ENCODE measurements at regions not wholly inside any gene's neighbourhood (a gene's known extent, or its start where the extent isn't known, plus 50 kb on each side); places are given as distances from the start of the nearest gene placed in this dataset.

DNA sequence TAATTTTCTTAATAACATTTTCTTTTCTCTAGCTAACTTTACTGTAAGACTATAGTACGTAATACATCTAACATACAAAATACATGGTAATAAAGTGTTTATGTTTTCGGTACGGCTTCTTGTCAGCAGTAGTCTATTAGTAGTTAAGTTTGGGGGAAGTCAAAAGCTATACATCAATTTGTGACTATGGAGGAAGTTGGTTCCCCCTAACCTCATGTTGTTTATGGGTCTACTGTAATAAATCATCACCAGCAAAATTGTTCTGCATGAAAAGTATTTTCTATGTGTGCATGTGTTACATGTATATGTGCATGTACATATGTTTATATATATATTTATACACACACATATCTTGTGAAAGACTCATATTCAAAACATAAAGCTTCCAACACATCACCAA lies 303.0 kb downstream of the TRIB2 start:
- peaks cover 1% of the 10 kb centered on the region for H3K27me3 Mint-ChIP-seq (ENCODE audit: unreplicated experiment)
- no peak overlapping the region for H3K4me3 Mint-ChIP-seq (ENCODE audit: unreplicated experiment)
- DNase-seq (ENCODE audit: low spot score), result no peak
- TF ChIP-seq, protein P1, sequence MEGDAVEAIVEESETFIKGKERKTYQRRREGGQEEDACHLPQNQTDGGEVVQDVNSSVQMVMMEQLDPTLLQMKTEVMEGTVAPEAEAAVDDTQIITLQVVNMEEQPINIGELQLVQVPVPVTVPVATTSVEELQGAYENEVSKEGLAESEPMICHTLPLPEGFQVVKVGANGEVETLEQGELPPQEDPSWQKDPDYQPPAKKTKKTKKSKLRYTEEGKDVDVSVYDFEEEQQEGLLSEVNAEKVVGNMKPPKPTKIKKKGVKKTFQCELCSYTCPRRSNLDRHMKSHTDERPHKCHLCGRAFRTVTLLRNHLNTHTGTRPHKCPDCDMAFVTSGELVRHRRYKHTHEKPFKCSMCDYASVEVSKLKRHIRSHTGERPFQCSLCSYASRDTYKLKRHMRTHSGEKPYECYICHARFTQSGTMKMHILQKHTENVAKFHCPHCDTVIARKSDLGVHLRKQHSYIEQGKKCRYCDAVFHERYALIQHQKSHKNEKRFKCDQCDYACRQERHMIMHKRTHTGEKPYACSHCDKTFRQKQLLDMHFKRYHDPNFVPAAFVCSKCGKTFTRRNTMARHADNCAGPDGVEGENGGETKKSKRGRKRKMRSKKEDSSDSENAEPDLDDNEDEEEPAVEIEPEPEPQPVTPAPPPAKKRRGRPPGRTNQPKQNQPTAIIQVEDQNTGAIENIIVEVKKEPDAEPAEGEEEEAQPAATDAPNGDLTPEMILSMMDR (IDR thresholded peaks at IDR 0.05; ENCODE audit: unreplicated experiment), result no peak
- H3K9me3 Mint-ChIP-seq (ENCODE audit: unreplicated experiment), result no peaks in the 10 kb centered on the region
- peaks cover 2% of the 10 kb centered on the region for H3K4me1 Mint-ChIP-seq (ENCODE audit: unreplicated experiment)
- no peak overlapping the region for H3K27ac Mint-ChIP-seq (ENCODE audit: unreplicated experiment)
- no peaks in the 10 kb centered on the region for H3K36me3 Mint-ChIP-seq (ENCODE audit: low read depth, unreplicated experiment)

DNA sequence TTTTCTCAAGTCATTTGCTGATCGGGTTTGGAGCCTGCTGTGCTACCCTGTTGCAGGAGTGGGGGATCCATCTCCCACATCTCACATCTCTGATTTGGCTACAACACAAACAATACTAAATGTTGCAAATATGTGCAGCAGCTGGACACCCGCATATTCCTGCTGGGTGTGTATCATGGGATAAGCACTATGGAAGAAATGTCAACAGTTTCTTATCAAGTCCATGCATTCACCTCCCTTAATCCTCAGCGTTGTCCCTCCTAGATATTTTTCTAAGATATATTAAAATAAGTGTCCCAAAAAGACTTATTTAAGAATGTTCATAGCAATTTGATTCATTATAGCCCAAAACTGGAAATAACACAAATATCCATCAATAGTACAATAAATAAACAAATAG lies 303.7 kb downstream of the TRIB2 start:
- TF ChIP-seq, protein P1 (IDR thresholded peaks at IDR 0.05; ENCODE audit: unreplicated experiment), result no peak

DNA sequence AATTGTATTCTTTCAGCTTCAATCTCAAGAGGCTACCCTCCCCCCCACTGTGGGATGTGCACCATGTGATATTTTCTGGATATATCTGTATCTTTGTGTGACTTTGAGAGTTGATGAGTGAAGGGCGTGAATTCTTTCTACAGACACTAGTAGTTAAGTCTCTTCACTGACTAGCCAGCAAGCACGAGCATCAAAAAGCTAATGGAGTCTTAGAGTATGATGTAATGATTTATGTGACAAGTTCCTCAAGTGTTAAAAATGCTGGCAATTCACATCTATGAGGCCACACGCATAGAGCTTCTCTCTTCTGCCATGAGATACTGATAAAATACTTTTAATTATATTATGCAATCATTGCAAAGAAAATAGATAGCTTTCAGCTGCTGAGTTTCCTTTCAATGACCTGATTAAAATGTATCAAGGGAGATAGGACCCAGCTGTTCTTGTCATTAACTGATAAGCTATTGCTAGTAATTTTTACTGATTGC lies 304.8 kb downstream of the TRIB2 start:
- Mint-ChIP-seq H3K4me1 (ENCODE audit: unreplicated experiment) (no peaks in the 10 kb centered on the region), H3K27ac (ENCODE audit: unreplicated experiment) (no peak overlapping the region), H3K4me3 (ENCODE audit: unreplicated experiment) (no peak overlapping the region), H3K36me3 (ENCODE audit: low read depth, unreplicated experiment) (no peaks in the 10 kb centered on the region), H3K9me3 (ENCODE audit: unreplicated experiment) (no peaks in the 10 kb centered on the region), H3K27me3 (ENCODE audit: unreplicated experiment) (peaks cover 1% of the 10 kb centered on the region)
- no peak for DNase-seq (ENCODE audit: low spot score)
- TF ChIP-seq, protein P1 (IDR thresholded peaks at IDR 0.05; ENCODE audit: unreplicated experiment), result no peak

More for the DNA sequence above, 303.7 kb downstream of the TRIB2 start:
- Mint-ChIP-seq H3K36me3 (ENCODE audit: low read depth, unreplicated experiment) (no peaks in the 10 kb centered on the region), H3K4me1 (ENCODE audit: unreplicated experiment) (no peaks in the 10 kb centered on the region), H3K27ac (ENCODE audit: unreplicated experiment) (no peak overlapping the region), H3K9me3 (ENCODE audit: unreplicated experiment) (no peaks in the 10 kb centered on the region), H3K27me3 (ENCODE audit: unreplicated experiment) (peaks cover 1% of the 10 kb centered on the region), H3K4me3 (ENCODE audit: unreplicated experiment) (no peak overlapping the region)
- DNase-seq (ENCODE audit: low spot score), result no peak

DNA sequence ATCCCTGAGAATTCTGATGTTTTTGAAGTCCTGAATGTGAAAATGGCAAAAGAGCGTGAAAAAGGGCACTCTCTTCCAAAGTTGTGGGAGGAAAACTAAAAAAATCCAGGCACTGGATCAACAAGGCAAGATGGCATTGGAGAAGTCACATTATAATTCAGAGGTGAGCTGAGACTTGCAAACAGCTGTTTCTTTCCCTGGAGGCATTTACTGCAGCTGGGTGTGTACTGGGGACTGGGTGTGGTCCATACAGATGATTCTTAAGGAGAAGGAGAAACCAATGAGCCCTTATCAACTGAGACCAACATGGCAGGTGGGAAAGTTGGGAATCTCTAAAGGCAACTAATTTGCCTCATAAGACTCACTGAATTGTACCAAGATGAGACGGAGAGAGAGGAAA lies 313.9 kb downstream of the TRIB2 start:
- Mint-ChIP-seq H3K4me3 (ENCODE audit: unreplicated experiment) (no peak overlapping the region), H3K9me3 (ENCODE audit: unreplicated experiment) (no peaks in the 10 kb centered on the region), H3K27me3 (ENCODE audit: unreplicated experiment) (no peaks in the 10 kb centered on the region), H3K27ac (ENCODE audit: unreplicated experiment) (no peak overlapping the region), H3K36me3 (ENCODE audit: low read depth, unreplicated experiment) (no peaks in the 10 kb centered on the region), H3K4me1 (ENCODE audit: unreplicated experiment) (no peaks in the 10 kb centered on the region)
- TF ChIP-seq, protein P1 (IDR thresholded peaks at IDR 0.05; ENCODE audit: unreplicated experiment), result no peak
- DNase-seq (ENCODE audit: low spot score), result no peak

DNA sequence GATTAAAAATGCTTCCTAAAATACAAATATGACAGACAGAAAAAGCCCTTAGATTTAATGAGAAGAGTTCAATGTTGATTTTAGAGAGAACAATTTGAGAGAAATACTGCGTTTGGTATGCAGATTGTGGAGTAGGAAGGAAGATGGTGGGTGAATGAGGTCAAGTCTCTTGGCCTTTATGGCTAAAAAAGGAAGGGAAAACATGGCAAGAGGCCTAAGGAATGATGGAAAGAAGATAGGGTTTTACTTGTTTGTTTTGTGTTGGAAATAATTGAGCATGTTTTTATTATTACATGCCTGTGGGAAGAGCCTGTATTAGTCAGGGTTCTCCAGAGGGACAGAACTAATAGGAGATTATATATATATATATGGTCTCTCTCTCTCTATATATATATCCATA lies 318.1 kb downstream of the TRIB2 start:
- Mint-ChIP-seq H3K27me3 (ENCODE audit: unreplicated experiment) (peaks cover 2% of the 10 kb centered on the region), H3K36me3 (ENCODE audit: low read depth, unreplicated experiment) (no peaks in the 10 kb centered on the region), H3K4me3 (ENCODE audit: unreplicated experiment) (no peak overlapping the region), H3K27ac (ENCODE audit: unreplicated experiment) (no peak overlapping the region), H3K4me1 (ENCODE audit: unreplicated experiment) (no peaks in the 10 kb centered on the region), H3K9me3 (ENCODE audit: unreplicated experiment) (no peaks in the 10 kb centered on the region)
- no peak for DNase-seq (ENCODE audit: low spot score)
- TF ChIP-seq, protein P1 (IDR thresholded peaks at IDR 0.05; ENCODE audit: unreplicated experiment), result no peak
